Caki2 (cell line): ENCODE measurements at regions not wholly inside any gene's neighbourhood (a gene's known extent, or its start where the extent isn't known, plus 50 kb on each side); places are given as distances from the start of the nearest gene placed in this dataset.

Source experiments
- DNase-seq: peaks from one replicate; pipeline ENCODE4 v3.0.0-alpha.2; 2015; ENCODE audit warnings: low read depth
- in situ Hi-C: cut with HindIII; loops from 2 replicates; pipeline ENCODE4 v1.10.0; 2016; ENCODE audit warnings: low sequenced_read_pairs, low pct_unique_long_range_greater_than_20kb, mixed read lengths

DNA sequence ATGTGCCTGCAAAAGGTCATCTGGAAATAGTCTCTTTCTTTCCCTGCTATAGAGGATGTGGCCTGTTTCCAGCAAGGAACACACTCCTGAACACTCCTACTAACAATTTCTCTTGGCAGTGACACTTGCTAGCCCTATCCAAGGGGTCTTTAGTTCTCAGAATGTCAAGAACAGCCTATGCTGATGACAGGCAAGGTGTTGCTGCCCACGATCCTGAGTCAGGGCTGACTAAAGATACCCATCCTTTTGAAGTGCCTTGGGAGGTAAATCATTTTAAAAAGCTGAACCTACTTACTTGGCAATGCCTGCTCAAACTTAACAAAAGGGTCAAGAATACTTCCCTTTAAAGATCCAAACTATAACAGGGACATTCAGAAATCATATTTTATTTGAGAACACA is 1146.4 kb downstream of the VRK1 start:
- no peak for DNase-seq
- in situ Hi-C loops, result no loop called here

GRCh38 chr14:97944380-97944779 is 1147.2 kb downstream of the VRK1 start:
- no peak for DNase-seq
- in situ Hi-C loops, result no loop called here

DNA sequence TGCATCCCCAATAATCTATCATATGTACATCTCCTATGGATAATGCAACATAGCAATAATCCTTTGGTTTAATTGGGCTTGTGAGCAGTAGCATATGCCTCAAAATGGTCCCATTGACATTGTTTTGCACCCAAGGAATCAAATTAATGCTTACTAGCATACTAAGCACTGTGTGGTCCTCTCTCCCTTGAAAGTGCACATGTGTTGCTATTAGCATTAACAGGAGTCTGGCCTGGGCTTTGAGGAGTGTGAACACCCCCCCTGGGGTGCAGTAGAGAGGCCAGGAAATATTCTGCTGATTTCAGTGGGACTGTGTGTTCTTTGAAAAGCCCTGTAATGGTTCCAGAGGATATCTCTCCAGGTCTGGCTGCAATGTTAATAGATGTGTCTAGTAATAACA is 1148.4 kb downstream of the VRK1 start:
- in situ Hi-C loops, result no loop called here
- no peak for DNase-seq

DNA sequence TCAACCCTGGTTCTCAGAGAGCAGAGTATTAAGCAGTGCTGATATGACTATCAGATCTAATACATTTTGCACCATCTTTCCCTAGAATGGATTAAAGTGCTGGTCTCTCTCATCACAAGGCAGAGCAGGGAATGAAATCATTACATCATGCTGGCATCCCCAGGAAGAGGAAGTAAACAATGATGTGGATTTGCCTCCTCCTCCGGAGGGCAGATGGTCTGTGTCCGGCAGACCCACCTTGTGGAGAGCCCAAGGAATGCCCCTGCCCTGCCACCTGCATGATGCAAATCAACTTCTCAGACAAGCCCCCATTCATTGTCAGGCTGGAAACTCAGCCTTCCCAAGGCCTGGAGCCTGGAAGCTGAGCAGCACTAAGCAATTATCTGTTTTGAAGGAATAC is 1149.1 kb downstream of the VRK1 start:
- in situ Hi-C loops, result no loop called here
- DNase-seq, result no peak

- DNase-seq, result no peak
- in situ Hi-C loops, result no loop called here
Measured at GRCh38 chr14:97946641-97947040, 1149.5 kb downstream of the VRK1 start.

- no peak for DNase-seq
- in situ Hi-C loops, result no loop called here
Measured at GRCh38 chr14:97948841-97949240, 1151.7 kb downstream of the VRK1 start.

- in situ Hi-C loops, result no loop called here
Measured at GRCh38 chr14:97956581-97957340, 1159.6 kb downstream of the VRK1 start.

DNA sequence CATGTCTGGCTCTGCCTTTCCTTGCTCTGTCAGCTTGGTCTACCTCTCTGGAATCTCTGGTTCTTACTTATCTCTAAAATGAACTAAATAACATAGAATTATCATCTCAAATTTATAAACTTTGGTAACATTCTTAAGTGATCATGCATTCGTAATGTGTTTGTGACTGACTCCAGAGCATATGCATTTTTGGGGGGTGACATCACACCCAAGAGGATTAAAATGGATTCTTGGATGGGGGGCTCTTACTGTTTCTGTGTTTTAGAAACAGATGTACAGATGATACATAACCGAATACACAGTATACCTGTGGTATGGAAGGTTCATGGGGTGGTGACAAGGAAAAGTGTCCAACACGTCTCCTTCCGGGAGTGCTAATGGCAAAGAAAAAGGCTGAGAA is 1162.1 kb downstream of the VRK1 start:
- in situ Hi-C loops, result no loop called here
- DNase-seq, result no peak

More at GRCh38 chr14:97956581-97957340, 1159.6 kb downstream of the VRK1 start:
- no peak for DNase-seq

DNA sequence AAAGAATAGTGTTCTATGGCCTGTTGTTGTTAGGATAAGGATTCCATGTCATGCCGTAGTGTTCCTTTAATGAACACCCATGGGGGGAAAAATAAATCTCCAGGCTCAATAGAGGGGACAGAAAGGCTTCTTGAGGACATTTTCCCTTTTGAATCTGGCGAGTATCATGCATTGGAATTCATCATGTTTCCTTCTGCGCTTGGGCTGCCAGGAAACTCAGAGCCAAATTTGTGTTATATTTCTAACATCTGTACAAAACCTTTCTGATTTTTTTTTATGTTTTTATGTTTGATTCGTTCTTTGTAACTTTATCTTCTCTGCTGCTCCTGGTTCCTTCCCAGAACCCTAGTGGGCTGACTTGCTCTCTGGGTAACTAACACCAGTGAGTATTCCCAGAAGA is 1163.3 kb downstream of the VRK1 start:
- in situ Hi-C loops, result no loop called here

GRCh38 chr14:97970222-97970621 is 1173.0 kb downstream of the VRK1 start:
- no peak for DNase-seq
- in situ Hi-C loops, result no loop called here

More for the DNA sequence above, 1163.3 kb downstream of the VRK1 start:
- no peak for DNase-seq

GRCh38 chr14:97975216-97975615 is 1178.0 kb downstream of the VRK1 start:
- in situ Hi-C loops, result no loop called here
- no peak for DNase-seq

DNA sequence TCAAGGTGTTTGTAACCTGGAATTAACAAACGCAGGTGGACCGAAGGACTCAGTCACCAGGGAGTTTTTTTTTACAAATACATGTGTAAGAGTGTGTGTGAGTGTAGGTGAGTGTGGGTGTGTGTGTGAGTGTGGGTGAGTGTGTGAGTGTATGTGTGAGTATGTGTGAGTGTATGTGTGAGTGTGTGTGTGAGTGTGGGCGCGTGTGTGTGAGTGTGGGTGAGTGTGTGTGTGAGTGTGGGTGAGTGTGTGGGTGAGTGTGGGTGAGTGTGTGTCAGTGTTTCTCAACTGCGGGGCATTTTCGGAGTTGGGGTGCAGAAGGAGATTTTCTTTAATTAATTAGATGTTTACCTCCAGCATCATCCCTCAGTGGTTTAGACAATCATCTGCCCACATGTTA is 1178.8 kb downstream of the VRK1 start:
- no peak for DNase-seq
- in situ Hi-C loops, result no loop called here

DNA sequence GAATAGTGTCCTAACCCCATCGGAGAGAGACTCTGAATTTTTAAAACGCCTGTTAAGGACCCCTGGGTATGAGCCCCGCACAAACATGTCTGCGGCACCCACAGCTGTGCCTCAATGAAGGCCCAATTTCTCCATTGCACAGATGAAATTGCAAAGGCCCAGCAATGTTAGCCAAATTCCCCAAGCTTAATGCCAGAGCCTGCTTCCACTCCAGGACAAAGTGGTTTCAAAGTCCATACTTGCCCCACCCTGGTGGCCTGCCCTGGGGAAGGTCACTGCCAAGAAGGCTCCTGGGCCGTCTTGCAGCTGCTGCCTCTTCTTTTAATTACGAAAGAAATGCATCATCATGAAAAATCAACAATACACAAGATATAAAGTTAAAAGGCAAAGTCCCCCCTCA is 1179.7 kb downstream of the VRK1 start:
- in situ Hi-C loops, result no loop called here
- DNase-seq, result no peak

DNA sequence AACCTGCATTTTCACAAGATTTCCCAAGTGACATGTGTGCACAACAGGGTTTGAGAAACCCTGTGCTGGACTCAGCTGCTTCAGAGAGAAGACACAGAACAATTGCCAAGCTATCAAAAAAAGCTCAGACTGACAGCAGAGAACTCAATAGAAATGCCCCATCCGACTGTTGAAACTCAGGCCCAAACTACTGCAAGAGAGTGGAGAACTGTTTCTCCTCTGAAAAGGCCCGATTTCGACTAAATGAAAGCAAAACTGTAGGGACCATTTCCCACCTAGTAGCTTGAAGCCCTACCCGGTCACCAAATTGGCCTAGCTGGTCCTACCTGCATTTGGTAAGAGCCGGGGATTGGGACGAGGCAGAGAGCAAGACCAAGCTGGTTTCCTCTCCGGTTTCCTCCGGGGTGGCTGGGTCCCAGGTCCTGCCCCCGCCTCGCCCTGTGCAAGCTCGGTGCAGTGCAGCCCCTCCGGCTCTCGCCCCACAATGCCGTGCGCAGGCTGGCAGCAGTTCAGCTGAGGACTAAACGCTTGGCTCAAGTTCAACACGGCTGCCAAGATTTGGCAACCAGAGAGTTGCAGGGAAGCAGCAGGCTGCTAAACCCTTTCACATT is 1180.6 kb downstream of the VRK1 start:
- in situ Hi-C loops, result no loop called here

DNA sequence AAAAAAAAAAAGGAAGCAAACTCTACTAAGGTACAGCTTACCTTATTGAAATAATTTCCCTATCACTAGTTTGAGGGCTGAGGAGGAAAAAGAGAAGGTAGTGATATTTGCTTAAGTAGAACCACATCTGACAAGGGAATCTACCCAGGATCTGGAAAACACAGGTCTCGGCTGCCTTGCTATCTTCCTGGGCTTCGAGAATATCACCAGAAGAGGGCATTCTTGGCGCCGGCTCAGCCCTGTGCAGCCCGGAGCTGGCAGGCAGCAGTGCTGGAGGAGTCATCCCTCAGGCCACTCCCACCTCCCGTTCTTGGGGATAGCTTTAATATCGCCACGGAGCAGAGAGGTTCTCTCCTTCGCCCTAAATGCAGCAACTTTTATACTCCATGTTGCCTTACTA is 1181.2 kb downstream of the VRK1 start:
- in situ Hi-C loops, result no loop called here
- DNase-seq, result peak; percentile 48

More for the DNA sequence above, 1180.6 kb downstream of the VRK1 start:
- no peak for DNase-seq

- DNase-seq, result no peak
- in situ Hi-C loops, result no loop called here
Measured at GRCh38 chr14:97993508-97994019, 1196.4 kb downstream of the VRK1 start.

GRCh38 chr14:97994020-97994531 is 1196.9 kb downstream of the VRK1 start:
- no peak for DNase-seq
- in situ Hi-C loops, result no loop called here

DNA sequence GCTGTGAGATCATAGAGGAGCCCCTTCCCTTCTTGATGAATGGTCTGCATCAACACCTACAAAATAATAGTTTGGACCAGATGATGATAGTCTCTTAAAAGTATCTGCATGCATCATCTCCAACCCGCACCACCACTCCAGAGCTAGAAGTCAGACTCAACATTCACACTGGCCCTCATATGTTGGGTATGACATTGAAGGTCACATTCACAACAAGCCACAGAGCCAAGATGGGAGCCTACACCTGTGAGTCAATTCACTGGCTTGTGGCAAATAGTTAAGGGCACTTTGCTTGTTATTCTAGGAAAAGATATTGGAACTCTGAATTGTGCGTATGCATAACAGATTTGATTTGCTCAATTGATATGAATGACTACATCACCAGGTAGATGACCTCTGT is 1197.9 kb downstream of the VRK1 start:
- in situ Hi-C loops, result no loop called here
- DNase-seq, result no peak

DNA sequence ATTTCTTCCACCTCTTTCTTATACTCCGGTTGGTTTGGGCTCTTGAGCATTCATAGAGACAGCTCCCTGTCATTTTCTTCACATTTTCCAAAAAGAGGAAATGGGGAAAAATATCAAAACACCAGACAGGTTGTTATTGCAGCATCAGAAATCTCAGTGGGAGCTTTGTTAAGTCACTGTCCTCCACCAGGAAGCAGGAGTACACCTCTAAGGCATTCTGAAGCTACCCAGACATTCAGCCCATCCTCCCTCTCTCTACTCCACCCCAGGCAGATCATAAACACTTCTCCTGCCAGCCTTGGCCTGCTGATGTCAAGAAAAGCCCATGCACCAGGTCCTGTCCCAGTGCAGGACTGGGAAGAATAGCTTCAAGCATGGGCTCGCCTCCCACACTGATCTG is 1198.3 kb downstream of the VRK1 start:
- in situ Hi-C loops, result no loop called here
- DNase-seq, result no peak

GRCh38 chr14:98006008-98006407 is 1208.8 kb downstream of the VRK1 start:
- no peak for DNase-seq
- in situ Hi-C loops, result no loop called here
